SU-DHL-6 (cell line): ENCODE measurements at regions not wholly inside any gene's neighbourhood (a gene's known extent, or its start where the extent isn't known, plus 50 kb on each side); places are given as distances from the start of the nearest gene placed in this dataset.
"Not testable (repeated sequence)": the region's sequence is repeated elsewhere in the genome, so short reads cannot be mapped to it uniquely, and the experiment has no call there.

Experiments used
- H2AFZ ChIP-seq: fragments of 200-600 bp; sonication (generic); 2 replicates; pipeline ENCODE4 v1.6.1; 2014; ENCODE audit warnings: low read depth, mild to moderate bottlenecking, moderate library complexity, mixed read lengths, antibody characterized with exemption, low read length; ENCODE audit not compliant: severe bottlenecking
- H3F3A ChIP-seq: fragments of 200-600 bp; shearing (Covaris generic); 2 replicates; pipeline ENCODE4 v1.6.0; 2016; ENCODE audit warnings: antibody characterized with exemption, mild to moderate bottlenecking; ENCODE audit not compliant: insufficient read depth
- H3K27ac ChIP-seq: fragments of 200-600 bp; sonication (generic); 2 replicates; pipeline ENCODE4 v1.5.1; 2016; ENCODE audit warnings: low read depth, mild to moderate bottlenecking, low read length, moderate library complexity, mixed read lengths
- H3K27me3 ChIP-seq: fragments of 200-600 bp; sonication (generic), shearing (Covaris generic); 2 replicates; pipeline ENCODE4 v1.6.0; 2014; ENCODE audit warnings: mild to moderate bottlenecking, low read length
- H3K36me3 ChIP-seq: fragments of 200-600 bp; sonication (generic); 2 replicates; pipeline ENCODE4 v1.6.1; 2014; ENCODE audit warnings: mild to moderate bottlenecking, low read length, mixed read lengths
- H3K4me2 ChIP-seq: fragments of 300-600, 200-600 bp; shearing (Covaris generic), sonication (generic); 2 replicates; pipeline ENCODE4 v1.6.0; 2014; ENCODE audit warnings: low read length, low read depth, mild to moderate bottlenecking; ENCODE audit not compliant: poor library complexity, severe bottlenecking
- H3K4me3 ChIP-seq: fragments of 200-600 bp; sonication (generic); 2 replicates; pipeline ENCODE4 v1.5.1; 2014; ENCODE audit warnings: antibody characterized with exemption, low read length, mild to moderate bottlenecking, mixed read lengths; ENCODE audit not compliant: insufficient read depth, poor library complexity, severe bottlenecking
- H3K79me2 ChIP-seq: fragments of 200-600 bp; sonication (generic); 2 replicates; pipeline ENCODE4 v1.6.1; 2014; ENCODE audit warnings: mild to moderate bottlenecking, low read length, moderate library complexity; ENCODE audit not compliant: insufficient read depth
- H3K9ac ChIP-seq: fragments of 200-600 bp; sonication (generic); 2 replicates; pipeline ENCODE4 v1.7.0; 2014; ENCODE audit warnings: mild to moderate bottlenecking, low read length
- H3K9me2 ChIP-seq: fragments of 200-600 bp; sonication (generic); replicated peaks from 2 replicates; pipeline ENCODE4 v1.6.1; 2014; ENCODE audit warnings: low read length; ENCODE audit not compliant: insufficient read depth
- H3K9me3 ChIP-seq: fragments of 200-600 bp; sonication (generic); 2 replicates; pipeline ENCODE4 v1.6.1; 2014; ENCODE audit warnings: low read length, mixed read lengths; ENCODE audit not compliant: insufficient read depth
- H4K20me1 ChIP-seq: fragments of 200-600 bp; sonication (generic); 2 replicates; pipeline ENCODE4 v1.6.1; 2014; ENCODE audit warnings: low read depth, mild to moderate bottlenecking, antibody characterized with exemption, low read length, moderate library complexity, mixed read lengths
- CTCF ChIP-seq: fragments of 200-600 bp; sonication (generic); IDR thresholded peaks from one replicate; pipeline ENCODE4 v1.5.1; 2017; ENCODE audit warnings: antibody characterized with exemption, mild to moderate bottlenecking, low read length, moderate library complexity; ENCODE audit not compliant: insufficient read depth, poor library complexity, severe bottlenecking
- EZH2phosphoT487 ChIP-seq: fragments of 200-600 bp; sonication (generic), shearing (Covaris generic); conservative IDR thresholded peaks from 2 replicates; pipeline ENCODE4 v1.6.1; 2018; ENCODE audit warnings: mild to moderate bottlenecking, antibody characterized with exemption, low read length, moderate library complexity, mixed read lengths

GRCh38 chr2:97348265-97348664, 235.3 kb downstream of the ANKRD36 start:
- Histone ChIP-seq H3K4me2 (no peak overlapping the region), H3K9me3 (no peaks in the 10 kb centered on the region), H3K27ac (no peak overlapping the region), H2AFZ (no peak overlapping the region), H3K36me3 (no peaks in the 10 kb centered on the region), H3K4me3 (no peak overlapping the region), H3K9me2 (no peaks in the 10 kb centered on the region), H3K27me3 (no peaks in the 10 kb centered on the region), H3K79me2 (no peaks in the 10 kb centered on the region), H3F3A (no peaks in the 10 kb centered on the region), H4K20me1 (no peaks in the 10 kb centered on the region), H3K9ac (no peak overlapping the region)
- TF ChIP-seq CTCF = no peak
- TF ChIP-seq EZH2phosphoT487 = no peak

GRCh38 chr2:97344937-97345336, 232.0 kb downstream of the ANKRD36 start:
- H3K27ac ChIP-seq, H4K20me1 ChIP-seq, H3F3A ChIP-seq, H3K9me2 ChIP-seq, H3K9me3 ChIP-seq, H3K27me3 ChIP-seq, H3K9ac ChIP-seq, H2AFZ ChIP-seq, H3K79me2 ChIP-seq, H3K4me3 ChIP-seq, H3K4me2 ChIP-seq, H3K36me3 ChIP-seq: not testable (repeated sequence)

GRCh38 chr2:97333674-97334073, 220.7 kb downstream of the ANKRD36 start:
- H4K20me1 ChIP-seq, H3K4me2 ChIP-seq, H3K4me3 ChIP-seq, H3F3A ChIP-seq, H3K9me2 ChIP-seq, H3K9me3 ChIP-seq, H3K27me3 ChIP-seq, H2AFZ ChIP-seq, H3K36me3 ChIP-seq, H3K9ac ChIP-seq, H3K79me2 ChIP-seq, H3K27ac ChIP-seq: not testable (repeated sequence)

DNA sequence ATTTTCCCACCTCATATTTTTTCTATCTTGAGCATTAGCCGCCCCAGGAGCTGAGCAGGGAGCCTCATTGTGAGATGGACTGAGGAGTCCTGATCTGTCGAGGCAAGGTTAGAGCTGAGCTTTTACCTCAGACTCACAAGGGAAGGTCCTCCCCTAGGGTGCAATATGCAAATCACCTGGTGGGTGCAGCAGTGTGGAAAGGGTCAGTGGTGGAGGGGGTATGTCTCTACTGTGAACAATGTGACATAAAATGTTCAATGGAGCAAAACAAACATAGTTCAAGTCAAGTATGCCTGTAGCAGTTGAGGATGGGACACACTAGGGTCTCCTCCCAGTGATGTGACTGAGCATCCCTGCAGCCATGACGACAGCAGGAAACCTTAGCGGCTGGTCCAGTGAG, 219.2 kb downstream of the ANKRD36 start:
- H3K4me3 ChIP-seq, H3K9ac ChIP-seq, H3K27me3 ChIP-seq, H3K79me2 ChIP-seq, H4K20me1 ChIP-seq, H3K9me3 ChIP-seq, H3F3A ChIP-seq, H3K4me2 ChIP-seq, H3K27ac ChIP-seq, H3K9me2 ChIP-seq, H3K36me3 ChIP-seq, H2AFZ ChIP-seq: not testable (repeated sequence)

GRCh38 chr2:97321936-97322713, 209.2 kb downstream of the ANKRD36 start:
- not testable (repeated sequence) for H3K27ac ChIP-seq, H3K79me2 ChIP-seq

DNA sequence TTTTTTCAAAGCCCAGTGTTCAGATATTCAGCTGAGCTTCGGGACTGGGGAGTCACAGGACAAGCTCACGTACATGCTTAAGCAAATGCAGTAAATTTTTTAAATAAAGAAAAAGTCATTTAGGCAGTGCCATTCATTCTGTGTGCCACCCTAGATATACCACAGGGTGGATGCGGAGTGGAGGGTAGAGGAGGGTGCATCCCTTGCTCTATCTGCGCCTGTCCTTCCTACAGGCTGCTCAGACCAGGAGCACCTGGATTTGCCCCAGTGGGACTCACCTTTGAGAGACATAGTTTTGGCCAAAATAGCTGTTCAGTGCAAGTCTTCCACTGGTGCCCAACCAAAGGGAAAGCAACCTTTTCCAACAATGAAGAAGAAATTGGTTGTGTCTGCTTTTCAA, 202.4 kb downstream of the ANKRD36 start:
- not testable (repeated sequence) for H2AFZ ChIP-seq

More at GRCh38 chr2:97321936-97322713, 209.2 kb downstream of the ANKRD36 start:
- H3K4me2 ChIP-seq, H4K20me1 ChIP-seq, H3K9me2 ChIP-seq, H3K27me3 ChIP-seq, H2AFZ ChIP-seq, H3K36me3 ChIP-seq, H3K4me3 ChIP-seq, H3K9ac ChIP-seq, H3K9me3 ChIP-seq, H3F3A ChIP-seq: not testable (repeated sequence)

DNA sequence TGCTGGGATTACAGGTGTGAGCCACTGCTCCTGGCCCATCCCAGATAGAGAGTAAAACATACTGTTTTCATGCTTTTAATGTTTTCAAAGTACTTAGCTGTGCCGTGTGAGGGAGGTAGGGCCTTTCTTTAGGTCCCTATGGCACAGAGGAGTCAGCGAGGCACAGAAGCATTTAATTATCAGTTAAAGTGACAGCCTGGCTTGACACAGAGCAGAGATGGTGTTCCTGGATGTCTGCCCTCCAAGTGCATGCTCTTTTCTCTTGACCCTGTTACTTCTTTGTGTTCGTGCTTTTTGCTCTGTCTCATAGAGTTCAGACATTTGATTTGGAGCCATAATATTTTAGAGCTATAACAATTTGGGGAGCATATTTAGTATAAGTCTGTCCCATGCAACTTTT, 199.5 kb downstream of the ANKRD36 start:
- H2AFZ ChIP-seq, H3K27me3 ChIP-seq, H3K9me3 ChIP-seq, H3K36me3 ChIP-seq, H3F3A ChIP-seq, H4K20me1 ChIP-seq, H3K4me3 ChIP-seq, H3K79me2 ChIP-seq, H3K27ac ChIP-seq, H3K9ac ChIP-seq, H3K4me2 ChIP-seq, H3K9me2 ChIP-seq: not testable (repeated sequence)

More for the DNA sequence above, 202.4 kb downstream of the ANKRD36 start:
- H3K9me3 ChIP-seq, H3K4me3 ChIP-seq, H3K9ac ChIP-seq, H3K36me3 ChIP-seq, H3K9me2 ChIP-seq, H3K4me2 ChIP-seq, H4K20me1 ChIP-seq, H3K27ac ChIP-seq, H3K27me3 ChIP-seq, H3F3A ChIP-seq, H3K79me2 ChIP-seq: not testable (repeated sequence)
